ENCODE measurements at regions not wholly inside any gene's neighbourhood (a gene's known extent, or its start where the extent isn't known, plus 50 kb on each side); places are given as distances from the start of the nearest gene placed in this dataset.
"Not testable (repeated sequence)": the region's sequence is repeated elsewhere in the genome, so short reads cannot be mapped to it uniquely, and the experiment has no call there.

GRCh38 chr2:138324068-138324771, 177.3 kb upstream of the SPOPL start:
- no peak for DNase-seq

GRCh38 chr2:138327967-138328366, 173.6 kb upstream of the SPOPL start:
- no peak for DNase-seq

GRCh38 chr2:138329162-138329561, 172.4 kb upstream of the SPOPL start:
- DNase-seq: peak in 1 of 2 experiments; percentile 15

GRCh38 chr2:138329591-138329990, 172.0 kb upstream of the SPOPL start:
- no peak for DNase-seq

- DNase-seq: no peak
These were observed 168.4 kb upstream of the SPOPL start for GRCh38 chr2:138333121-138333520.

- no peak for DNase-seq
These were observed 167.9 kb upstream of the SPOPL start for GRCh38 chr2:138333677-138334076.

- no peak for DNase-seq
These were observed 167.2 kb upstream of the SPOPL start for GRCh38 chr2:138334323-138334722.

- no peak for DNase-seq
These were observed 166.5 kb upstream of the SPOPL start for GRCh38 chr2:138335036-138335435.

- no peak for DNase-seq
These were observed 165.4 kb upstream of the SPOPL start for GRCh38 chr2:138336146-138336545.

GRCh38 chr2:138355244-138355643, 146.3 kb upstream of the SPOPL start:
- DNase-seq: no peak

- no peak for DNase-seq
These were observed 145.4 kb upstream of the SPOPL start for GRCh38 chr2:138356178-138356577.

GRCh38 chr2:138359532-138359931, 142.0 kb upstream of the SPOPL start:
- DNase-seq: no peak

GRCh38 chr2:138364554-138365162, 136.9 kb upstream of the SPOPL start:
- no peak for DNase-seq

- DNase-seq: no peak
These were observed 136.0 kb upstream of the SPOPL start for GRCh38 chr2:138365581-138365980.

- DNase-seq: no peak
These were observed 131.7 kb upstream of the SPOPL start for GRCh38 chr2:138369856-138370255.

GRCh38 chr2:138373993-138374408, 127.6 kb upstream of the SPOPL start:
- DNase-seq: peak; percentile 10 to 52

GRCh38 chr2:138381373-138381772, 120.2 kb upstream of the SPOPL start:
- no peak for DNase-seq

GRCh38 chr2:138382672-138383071, 118.9 kb upstream of the SPOPL start:
- no peak for DNase-seq

GRCh38 chr2:138386191-138386590, 115.4 kb upstream of the SPOPL start:
- DNase-seq: not testable (repeated sequence)

- no peak for DNase-seq
These were observed 112.5 kb upstream of the SPOPL start for GRCh38 chr2:138389063-138389462.

- no peak for DNase-seq
These were observed 111.1 kb upstream of the SPOPL start for GRCh38 chr2:138390316-138390945.

- no peak for DNase-seq
These were observed 109.6 kb upstream of the SPOPL start for GRCh38 chr2:138391946-138392345.

GRCh38 chr2:138395565-138396306, 105.8 kb upstream of the SPOPL start:
- no peak for DNase-seq

GRCh38 chr2:138396843-138397242, 104.7 kb upstream of the SPOPL start:
- DNase-seq: no peak
